Ishikawa (cell line): ENCODE measurements at regions not wholly inside any gene's neighbourhood (a gene's known extent, or its start where the extent isn't known, plus 50 kb on each side); places are given as distances from the start of the nearest gene placed in this dataset.

Experiments
- CEBPB ChIP-seq: IDR thresholded peaks from 2 replicates; pipeline ENCODE4 v1.6.1; 2012
- CREB1 ChIP-seq: IDR thresholded peaks from 2 replicates; pipeline ENCODE4 v1.6.1; 2012; ENCODE audit warnings: low read depth
- EGR1 ChIP-seq: IDR thresholded peaks from 2 replicates; pipeline ENCODE4 v1.6.1; 2012
- EP300 ChIP-seq: IDR thresholded peaks from 2 replicates; pipeline ENCODE4 v1.6.1; 2012; ENCODE audit warnings: borderline replicate concordance
- FOXM1 ChIP-seq: IDR thresholded peaks from 2 replicates; pipeline ENCODE4 v1.6.1; 2012; ENCODE audit warnings: low read depth, borderline replicate concordance
- MAX ChIP-seq: IDR thresholded peaks from 2 replicates; pipeline ENCODE4 v1.6.1; 2012
- NFIC ChIP-seq: IDR thresholded peaks from 2 replicates; pipeline ENCODE4 v1.6.1; 2012
- RAD21 ChIP-seq: IDR thresholded peaks from 2 replicates; pipeline ENCODE4 v1.6.1; 2012; ENCODE audit warnings: low read depth
- TAF1 ChIP-seq: IDR thresholded peaks from 2 replicates; pipeline ENCODE4 v1.6.1; 2012; ENCODE audit warnings: low read depth, mild to moderate bottlenecking
- TCF12 ChIP-seq: IDR thresholded peaks from 2 replicates; pipeline ENCODE4 v1.6.1; 2012; ENCODE audit warnings: low read depth
- TEAD4 ChIP-seq: IDR thresholded peaks from 2 replicates; pipeline ENCODE4 v1.6.1; 2012
- YY1 ChIP-seq: IDR thresholded peaks from 2 replicates; pipeline ENCODE4 v1.6.1; 2012; ENCODE audit warnings: low read depth
- ZBTB7A ChIP-seq: IDR thresholded peaks from 2 replicates; pipeline ENCODE4 v1.6.1; 2012; ENCODE audit warnings: low read depth
- TF ChIP-seq, protein P1 (sequence below): IDR thresholded peaks from 2 replicates; pipeline ENCODE4 v1.6.1; 2012; ENCODE audit warnings: low read depth, mild to moderate bottlenecking
- TF ChIP-seq, protein P2 (sequence below): IDR thresholded peaks from 2 replicates; pipeline ENCODE4 v1.6.1; 2012

DNA sequence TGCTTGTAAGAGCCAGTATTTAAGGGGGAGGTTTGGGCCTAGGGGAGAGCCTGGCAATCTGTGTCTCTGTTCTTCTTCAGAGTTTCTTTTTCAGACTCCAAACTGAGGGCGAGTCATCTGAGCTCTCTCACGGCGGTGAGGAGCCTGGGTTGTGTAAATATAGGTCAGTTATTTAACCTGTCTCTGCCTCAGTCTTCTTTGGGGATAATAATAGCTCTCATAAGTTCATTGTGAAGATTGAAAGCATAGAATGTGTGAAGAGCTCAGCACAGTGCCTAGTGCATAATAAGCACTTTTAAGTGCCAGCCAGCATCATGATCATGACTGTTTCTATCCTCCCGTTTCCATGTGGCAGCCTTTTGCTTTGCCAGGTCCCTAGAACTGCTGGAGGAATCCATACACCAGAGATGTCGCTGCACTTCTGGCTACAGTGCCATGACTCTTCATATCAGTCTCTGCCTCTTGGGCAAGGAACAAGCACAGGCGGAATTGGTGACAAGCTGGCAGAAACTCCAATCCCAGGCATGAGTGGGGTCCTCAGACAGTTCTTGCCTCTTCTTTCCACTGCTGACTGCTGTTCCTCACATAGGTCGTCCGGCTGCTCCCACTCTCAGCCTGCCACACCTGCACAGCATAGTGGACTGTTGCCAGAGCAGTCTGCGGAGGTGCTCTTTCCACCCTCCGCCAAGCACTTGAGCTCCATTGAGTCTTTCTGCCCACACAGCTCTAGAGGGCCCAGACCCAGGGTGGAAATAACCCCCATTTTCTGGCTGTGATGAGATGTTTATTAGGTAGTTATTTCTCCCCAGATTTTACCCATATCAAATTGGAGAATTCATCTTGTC, 103.7 kb upstream of the MAML3 start:
- no peak for TF ChIP-seq FOXM1
- no peak for TF ChIP-seq TEAD4
- TF ChIP-seq CREB1, result no peak
- TF ChIP-seq RAD21, result no peak
- TF ChIP-seq YY1, result no peak
- no peak for TF ChIP-seq CEBPB
- TF ChIP-seq, protein P1, sequence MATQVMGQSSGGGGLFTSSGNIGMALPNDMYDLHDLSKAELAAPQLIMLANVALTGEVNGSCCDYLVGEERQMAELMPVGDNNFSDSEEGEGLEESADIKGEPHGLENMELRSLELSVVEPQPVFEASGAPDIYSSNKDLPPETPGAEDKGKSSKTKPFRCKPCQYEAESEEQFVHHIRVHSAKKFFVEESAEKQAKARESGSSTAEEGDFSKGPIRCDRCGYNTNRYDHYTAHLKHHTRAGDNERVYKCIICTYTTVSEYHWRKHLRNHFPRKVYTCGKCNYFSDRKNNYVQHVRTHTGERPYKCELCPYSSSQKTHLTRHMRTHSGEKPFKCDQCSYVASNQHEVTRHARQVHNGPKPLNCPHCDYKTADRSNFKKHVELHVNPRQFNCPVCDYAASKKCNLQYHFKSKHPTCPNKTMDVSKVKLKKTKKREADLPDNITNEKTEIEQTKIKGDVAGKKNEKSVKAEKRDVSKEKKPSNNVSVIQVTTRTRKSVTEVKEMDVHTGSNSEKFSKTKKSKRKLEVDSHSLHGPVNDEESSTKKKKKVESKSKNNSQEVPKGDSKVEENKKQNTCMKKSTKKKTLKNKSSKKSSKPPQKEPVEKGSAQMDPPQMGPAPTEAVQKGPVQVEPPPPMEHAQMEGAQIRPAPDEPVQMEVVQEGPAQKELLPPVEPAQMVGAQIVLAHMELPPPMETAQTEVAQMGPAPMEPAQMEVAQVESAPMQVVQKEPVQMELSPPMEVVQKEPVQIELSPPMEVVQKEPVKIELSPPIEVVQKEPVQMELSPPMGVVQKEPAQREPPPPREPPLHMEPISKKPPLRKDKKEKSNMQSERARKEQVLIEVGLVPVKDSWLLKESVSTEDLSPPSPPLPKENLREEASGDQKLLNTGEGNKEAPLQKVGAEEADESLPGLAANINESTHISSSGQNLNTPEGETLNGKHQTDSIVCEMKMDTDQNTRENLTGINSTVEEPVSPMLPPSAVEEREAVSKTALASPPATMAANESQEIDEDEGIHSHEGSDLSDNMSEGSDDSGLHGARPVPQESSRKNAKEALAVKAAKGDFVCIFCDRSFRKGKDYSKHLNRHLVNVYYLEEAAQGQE, result no peak
- TF ChIP-seq MAX, result no peak
- no peak for TF ChIP-seq ZBTB7A
- TF ChIP-seq, protein P2, sequence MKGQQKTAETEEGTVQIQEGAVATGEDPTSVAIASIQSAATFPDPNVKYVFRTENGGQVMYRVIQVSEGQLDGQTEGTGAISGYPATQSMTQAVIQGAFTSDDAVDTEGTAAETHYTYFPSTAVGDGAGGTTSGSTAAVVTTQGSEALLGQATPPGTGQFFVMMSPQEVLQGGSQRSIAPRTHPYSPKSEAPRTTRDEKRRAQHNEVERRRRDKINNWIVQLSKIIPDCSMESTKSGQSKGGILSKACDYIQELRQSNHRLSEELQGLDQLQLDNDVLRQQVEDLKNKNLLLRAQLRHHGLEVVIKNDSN, result no peak
- TF ChIP-seq NFIC, result no peak
- TF ChIP-seq TAF1, result no peak
- no peak for TF ChIP-seq TCF12
- no peak for TF ChIP-seq EGR1
- no peak for TF ChIP-seq EP300

- TF ChIP-seq, protein P1, result no peak
- TF ChIP-seq ZBTB7A (no peak), TCF12 (no peak), TAF1 (no peak), EP300 (no peak), EGR1 (no peak), TEAD4 (no peak), MAX (no peak), NFIC (no peak), CEBPB (no peak), CREB1 (no peak), RAD21 (no peak)
- TF ChIP-seq, protein P2, result no peak
Observed at GRCh38 chr4:140256941-140257340, 103.0 kb upstream of the MAML3 start.

- TF ChIP-seq TCF12 (no peak), MAX (no peak), ZBTB7A (no peak), EGR1 (no peak), CEBPB (no peak), FOXM1 (no peak), TEAD4 (no peak), EP300 (no peak), NFIC (no peak)
- TF ChIP-seq, protein P1, result no peak
Observed at GRCh38 chr4:140256335-140256734, 102.4 kb upstream of the MAML3 start.

- no peak for TF ChIP-seq TAF1
Observed at GRCh38 chr4:140255927-140256326, 101.9 kb upstream of the MAML3 start.

- TF ChIP-seq TCF12 (no peak), YY1 (no peak)
Observed at GRCh38 chr4:140255467-140255866, 101.5 kb upstream of the MAML3 start.
